ENCODE measurements at regions not wholly inside any gene's neighbourhood (a gene's known extent, or its start where the extent isn't known, plus 50 kb on each side); places are given as distances from the start of the nearest gene placed in this dataset.

DNA sequence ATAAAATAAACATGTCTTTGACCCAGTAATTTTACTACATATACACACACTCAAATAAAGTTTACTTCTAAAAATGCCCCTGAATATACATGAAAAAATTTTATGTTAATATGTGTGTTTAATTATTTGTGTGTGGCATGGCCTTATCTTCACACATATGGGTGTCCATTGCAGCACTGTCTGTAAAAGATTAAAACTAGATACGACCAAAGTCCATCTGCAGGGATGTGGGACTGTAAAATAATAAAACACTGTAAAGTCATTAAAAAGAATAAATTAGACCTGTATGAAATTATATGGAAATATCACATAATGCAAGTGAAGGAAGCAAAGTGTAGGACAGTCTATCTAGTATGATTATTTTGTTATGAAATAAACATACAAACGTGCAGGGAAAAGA, 337.3 kb downstream of the RND3 start:
- TF ChIP-seq, protein P1, sequence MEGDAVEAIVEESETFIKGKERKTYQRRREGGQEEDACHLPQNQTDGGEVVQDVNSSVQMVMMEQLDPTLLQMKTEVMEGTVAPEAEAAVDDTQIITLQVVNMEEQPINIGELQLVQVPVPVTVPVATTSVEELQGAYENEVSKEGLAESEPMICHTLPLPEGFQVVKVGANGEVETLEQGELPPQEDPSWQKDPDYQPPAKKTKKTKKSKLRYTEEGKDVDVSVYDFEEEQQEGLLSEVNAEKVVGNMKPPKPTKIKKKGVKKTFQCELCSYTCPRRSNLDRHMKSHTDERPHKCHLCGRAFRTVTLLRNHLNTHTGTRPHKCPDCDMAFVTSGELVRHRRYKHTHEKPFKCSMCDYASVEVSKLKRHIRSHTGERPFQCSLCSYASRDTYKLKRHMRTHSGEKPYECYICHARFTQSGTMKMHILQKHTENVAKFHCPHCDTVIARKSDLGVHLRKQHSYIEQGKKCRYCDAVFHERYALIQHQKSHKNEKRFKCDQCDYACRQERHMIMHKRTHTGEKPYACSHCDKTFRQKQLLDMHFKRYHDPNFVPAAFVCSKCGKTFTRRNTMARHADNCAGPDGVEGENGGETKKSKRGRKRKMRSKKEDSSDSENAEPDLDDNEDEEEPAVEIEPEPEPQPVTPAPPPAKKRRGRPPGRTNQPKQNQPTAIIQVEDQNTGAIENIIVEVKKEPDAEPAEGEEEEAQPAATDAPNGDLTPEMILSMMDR (IDR thresholded peaks at IDR 0.05) = no peak
- TF ChIP-seq POLR2A (IDR thresholded peaks at IDR 0.05) = no peak
- no peak overlapping the region for H3K27ac ChIP-seq
- intact Hi-C loops (cut with DNase I) = no loop called here
- no peaks in the 10 kb centered on the region for H3K27me3 ChIP-seq
- H3K36me3 ChIP-seq = no peaks in the 10 kb centered on the region
- DNase-seq = no peak
- H3K4me3 ChIP-seq = no peak overlapping the region
- whole genome bisulfite sequencing, 2 donors = 33 to 38% methylated on average over 2 of the region's 2 CpGs
- peaks cover 0 to 23% (median 13%) of the 10 kb centered on the region in 3 donors for H3K9me3 ChIP-seq
- peaks cover 0 to 5% (median 0%) of the 10 kb centered on the region in 3 donors for H3K4me1 ChIP-seq

DNA sequence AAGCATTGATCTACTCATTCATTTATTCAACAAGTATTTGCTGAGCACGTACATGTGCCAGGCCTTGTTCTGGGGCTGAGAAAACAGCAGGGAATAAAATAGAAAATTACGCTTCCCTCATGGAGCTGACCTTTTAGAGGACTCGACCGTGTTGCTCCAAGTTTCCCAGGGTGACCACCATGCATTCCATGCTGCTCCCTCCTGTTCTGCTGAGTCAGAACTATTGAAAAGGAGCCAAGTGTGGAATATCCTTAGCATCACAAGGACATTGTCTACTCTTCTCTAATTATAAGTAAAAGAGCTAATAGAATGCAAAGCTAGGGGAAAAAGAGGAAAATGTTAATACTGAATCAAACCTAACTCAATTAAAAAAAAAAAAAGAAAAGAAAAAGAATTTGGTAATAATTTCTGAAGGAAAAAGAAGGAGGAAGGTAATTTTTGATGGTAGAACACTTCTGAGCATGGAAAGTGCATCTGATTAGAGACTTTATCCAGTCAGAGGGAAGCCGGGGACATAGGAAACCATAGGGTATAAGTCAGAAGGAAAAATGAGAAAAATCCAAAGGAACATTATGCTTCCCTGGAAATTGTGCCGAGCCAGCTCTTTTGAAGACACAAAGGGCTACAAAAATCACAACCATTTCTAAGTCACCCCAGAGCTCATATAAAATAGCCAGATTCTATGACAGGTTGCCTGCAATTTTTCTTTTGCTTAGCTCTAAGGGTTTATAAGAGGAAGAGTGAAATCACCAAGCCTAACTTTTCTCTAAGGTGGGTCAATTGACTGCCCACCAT, 339.4 kb downstream of the RND3 start:
- no peaks in the 10 kb centered on the region for H3K4me1 ChIP-seq
- no peaks in the 10 kb centered on the region for H3K27me3 ChIP-seq
- intact Hi-C loops (cut with DNase I) = no loop called here
- H3K36me3 ChIP-seq = no peaks in the 10 kb centered on the region
- no peak for DNase-seq
- TF ChIP-seq POLR2A (IDR thresholded peaks at IDR 0.05) = no peak
- TF ChIP-seq, protein P1 (IDR thresholded peaks at IDR 0.05) = no peak
- H3K27ac ChIP-seq = no peak overlapping the region
- H3K9me3 ChIP-seq = peaks cover 0 to 23% (median 13%) of the 10 kb centered on the region in 3 donors
- H3K4me3 ChIP-seq = no peak overlapping the region
- 85 to 92% methylated on average over 6 of the region's 6 CpGs for WGBS, 2 donors

DNA sequence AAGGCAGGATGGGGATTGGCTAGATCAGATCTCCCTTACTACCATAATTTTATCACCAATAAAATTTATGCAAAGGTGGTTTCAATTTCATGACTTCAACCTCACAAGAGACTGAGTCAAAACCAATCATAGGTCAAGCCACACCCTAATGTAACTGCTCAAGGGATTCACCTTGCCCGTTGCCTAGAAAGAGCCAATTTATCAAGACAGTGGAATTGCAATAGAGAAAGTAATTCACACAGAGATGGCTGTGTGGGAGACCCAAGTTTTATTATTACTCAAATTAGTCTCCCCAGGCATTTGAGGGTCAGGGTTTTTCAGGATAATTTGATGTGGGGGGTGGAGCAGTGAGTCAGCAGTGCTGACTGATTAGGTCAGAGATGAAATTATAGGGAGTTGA, 340.6 kb downstream of the RND3 start:
- Histone ChIP-seq H3K9me3 (peaks cover 0 to 23% (median 13%) of the 10 kb centered on the region in 3 donors), H3K4me3 (no peak overlapping the region), H3K27me3 (no peaks in the 10 kb centered on the region), H3K27ac (no peak overlapping the region), H3K4me1 (no peaks in the 10 kb centered on the region), H3K36me3 (no peaks in the 10 kb centered on the region)
- intact Hi-C loops (cut with DNase I) = no loop called here
- 86 to 92% methylated on average over 1 of the region's 1 CpG for WGBS, 2 donors
- no peak for TF ChIP-seq POLR2A (IDR thresholded peaks at IDR 0.05)
- TF ChIP-seq, protein P1 (IDR thresholded peaks at IDR 0.05) = no peak
- no peak for DNase-seq

DNA sequence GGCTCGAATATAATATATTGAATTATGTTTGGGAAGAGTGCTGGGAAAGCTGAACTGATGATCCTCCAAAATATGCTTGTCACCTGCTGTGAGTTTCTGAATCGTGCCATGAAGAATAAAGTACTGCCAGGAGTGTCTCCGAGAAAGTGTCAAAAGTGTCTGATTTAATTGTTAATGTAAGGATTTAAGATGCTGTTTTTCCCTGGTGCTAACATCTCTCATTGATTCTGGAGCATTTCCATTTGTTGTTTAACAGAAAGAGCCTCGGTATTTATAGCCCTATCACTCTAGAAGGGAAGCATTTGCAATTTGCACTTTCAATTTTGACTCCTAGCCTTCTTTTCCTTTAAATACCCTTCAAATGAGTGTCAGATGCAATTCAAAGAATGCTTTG, 342.2 kb downstream of the RND3 start:
- H3K4me1 ChIP-seq = peaks cover 0 to 8% (median 0%) of the 10 kb centered on the region in 3 donors
- peaks cover 0 to 23% (median 13%) of the 10 kb centered on the region in 3 donors for H3K9me3 ChIP-seq
- no peaks in the 10 kb centered on the region for H3K36me3 ChIP-seq
- H3K27me3 ChIP-seq = no peaks in the 10 kb centered on the region
- no peak overlapping the region for H3K4me3 ChIP-seq
- 78 to 93% methylated on average over 4 of the region's 4 CpGs for WGBS, 2 donors
- H3K27ac ChIP-seq = no peak overlapping the region
- TF ChIP-seq POLR2A (IDR thresholded peaks at IDR 0.05) = no peak
- TF ChIP-seq, protein P1 (IDR thresholded peaks at IDR 0.05) = no peak
- intact Hi-C loops (cut with DNase I) = no loop called here
- DNase-seq = no peak

DNA sequence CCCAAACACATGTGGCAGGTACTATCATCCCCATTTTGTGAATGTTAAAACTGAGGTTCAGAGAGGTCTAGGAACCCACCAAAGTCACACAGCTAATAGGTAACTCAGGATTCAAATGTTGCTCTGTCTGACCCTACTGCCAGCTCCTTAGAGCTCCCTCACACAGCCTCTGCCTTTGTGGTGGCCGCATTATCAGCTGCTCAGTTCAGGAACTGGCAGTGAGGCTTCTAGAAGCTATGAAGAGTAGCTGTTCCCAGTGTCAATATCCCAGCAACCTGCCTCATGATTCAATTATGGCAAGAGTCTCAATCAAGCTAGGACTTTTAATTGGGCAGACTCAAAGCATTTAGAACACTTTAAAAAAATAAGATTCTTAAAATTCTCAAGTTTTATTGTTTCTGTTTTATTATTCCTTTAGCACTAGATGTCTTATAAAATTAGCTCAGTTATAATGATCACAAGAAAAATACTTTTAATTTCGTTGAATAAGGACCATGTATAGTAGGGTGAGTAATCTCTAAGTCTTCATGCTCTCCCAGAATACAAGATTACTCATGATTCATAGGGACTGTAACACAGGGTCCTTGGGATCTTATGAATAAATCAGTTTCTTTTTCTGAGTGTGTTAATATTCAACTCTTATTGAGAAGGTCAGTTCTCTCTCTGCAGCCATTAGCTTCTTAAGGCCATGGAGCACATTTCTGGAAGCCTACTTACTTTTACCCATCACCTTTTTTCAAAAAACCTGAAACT, 342.7 kb downstream of the RND3 start:
- DNase-seq = no peak
- no peak overlapping the region for H3K27ac ChIP-seq
- H3K9me3 ChIP-seq = peaks cover 0 to 23% (median 13%) of the 10 kb centered on the region in 3 donors
- intact Hi-C loops (cut with DNase I) = no loop called here
- H3K36me3 ChIP-seq = no peaks in the 10 kb centered on the region
- TF ChIP-seq, protein P1 (IDR thresholded peaks at IDR 0.05) = no peak
- no peak for TF ChIP-seq POLR2A (IDR thresholded peaks at IDR 0.05)
- H3K27me3 ChIP-seq = no peaks in the 10 kb centered on the region
- peaks cover 0 to 8% (median 0%) of the 10 kb centered on the region in 3 donors for H3K4me1 ChIP-seq
- H3K4me3 ChIP-seq = no peak overlapping the region
- 55 to 65% methylated on average over 2 of the region's 2 CpGs for WGBS, 2 donors

Data from esophagus squamous epithelium (tissue), 5 donors.